ENCODE measurements at regions not wholly inside any gene's neighbourhood (a gene's known extent, or its start where the extent isn't known, plus 50 kb on each side); places are given as distances from the start of the nearest gene placed in this dataset.

GRCh38 chr14:58702441-58703160, 64.8 kb downstream of the DACT1 start:
- H3K9me3 ChIP-seq (ENCODE audit: control insufficient read depth, low read length), result no peaks in the 10 kb centered on the region
- H3K4me3 ChIP-seq (ENCODE audit: low read depth, low read length), result no peak overlapping the region
- no peak overlapping the region for H3K27ac ChIP-seq
- H3K4me1 ChIP-seq, result no peaks in the 10 kb centered on the region
- no peaks in the 10 kb centered on the region for H3K36me3 ChIP-seq (ENCODE audit: control insufficient read depth, insufficient read depth, low read length)
- no peak for TF ChIP-seq CTCF (IDR thresholded peaks at IDR 0.05)
- H3K4me2 ChIP-seq (ENCODE audit: low read length), result no peak overlapping the region
- no peak overlapping the region for H3K9ac ChIP-seq
- H3K79me2 ChIP-seq, result no peaks in the 10 kb centered on the region
- no peaks in the 10 kb centered on the region for H3K27me3 ChIP-seq (ENCODE audit: control insufficient read depth, insufficient read depth, low read length)
- no peak overlapping the region for H2AFZ ChIP-seq

DNA sequence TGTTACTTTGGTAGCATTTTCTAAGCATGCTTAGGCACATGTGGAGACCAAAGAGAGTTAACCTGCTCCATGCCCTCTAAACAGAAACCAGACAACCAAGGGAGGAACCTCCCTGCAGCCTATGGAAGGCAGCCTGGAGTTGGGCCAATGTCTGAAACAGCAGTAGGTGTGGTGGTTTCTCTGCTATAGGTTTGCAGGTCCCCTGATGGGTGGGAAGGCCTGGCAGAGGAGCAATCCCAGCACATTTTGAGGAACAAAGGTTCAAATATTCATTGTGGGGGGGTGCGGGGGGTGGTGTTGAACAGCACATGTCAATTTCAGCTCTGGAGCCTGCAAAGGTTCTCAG, 65.4 kb downstream of the DACT1 start:
- no peak for TF ChIP-seq CTCF (IDR thresholded peaks at IDR 0.05)
- Histone ChIP-seq H3K9me3 (ENCODE audit: control insufficient read depth, low read length) (no peaks in the 10 kb centered on the region), H3K9ac (no peak overlapping the region), H3K27ac (no peak overlapping the region), H3K27me3 (ENCODE audit: control insufficient read depth, insufficient read depth, low read length) (no peaks in the 10 kb centered on the region), H3K79me2 (no peaks in the 10 kb centered on the region), H3K4me1 (no peaks in the 10 kb centered on the region), H2AFZ (no peak overlapping the region), H3K4me2 (ENCODE audit: low read length) (no peak overlapping the region), H3K36me3 (ENCODE audit: control insufficient read depth, insufficient read depth, low read length) (no peaks in the 10 kb centered on the region), H3K4me3 (ENCODE audit: low read depth, low read length) (no peak overlapping the region)

- Histone ChIP-seq H3K27ac (no peak overlapping the region), H3K4me1 (no peaks in the 10 kb centered on the region), H3K36me3 (ENCODE audit: control insufficient read depth, insufficient read depth, low read length) (no peaks in the 10 kb centered on the region), H3K4me3 (ENCODE audit: low read depth, low read length) (no peak overlapping the region), H3K9ac (no peak overlapping the region), H3K9me3 (ENCODE audit: control insufficient read depth, low read length) (no peaks in the 10 kb centered on the region), H3K27me3 (ENCODE audit: control insufficient read depth, insufficient read depth, low read length) (no peaks in the 10 kb centered on the region), H3K79me2 (no peaks in the 10 kb centered on the region), H3K4me2 (ENCODE audit: low read length) (no peak overlapping the region), H2AFZ (no peak overlapping the region)
- no peak for TF ChIP-seq CTCF (IDR thresholded peaks at IDR 0.05)
These were observed 67.3 kb downstream of the DACT1 start for GRCh38 chr14:58705066-58705465.

GRCh38 chr14:58707949-58708348, 70.2 kb downstream of the DACT1 start:
- Histone ChIP-seq H3K27ac (no peak overlapping the region), H3K79me2 (no peaks in the 10 kb centered on the region), H2AFZ (no peak overlapping the region), H3K4me3 (ENCODE audit: low read depth, low read length) (no peak overlapping the region), H3K36me3 (ENCODE audit: control insufficient read depth, insufficient read depth, low read length) (no peaks in the 10 kb centered on the region), H3K9ac (no peak overlapping the region), H3K4me1 (no peaks in the 10 kb centered on the region), H3K4me2 (ENCODE audit: low read length) (no peak overlapping the region), H3K9me3 (ENCODE audit: control insufficient read depth, low read length) (no peaks in the 10 kb centered on the region), H3K27me3 (ENCODE audit: control insufficient read depth, insufficient read depth, low read length) (no peaks in the 10 kb centered on the region)
- TF ChIP-seq CTCF (IDR thresholded peaks at IDR 0.05), result no peak

DNA sequence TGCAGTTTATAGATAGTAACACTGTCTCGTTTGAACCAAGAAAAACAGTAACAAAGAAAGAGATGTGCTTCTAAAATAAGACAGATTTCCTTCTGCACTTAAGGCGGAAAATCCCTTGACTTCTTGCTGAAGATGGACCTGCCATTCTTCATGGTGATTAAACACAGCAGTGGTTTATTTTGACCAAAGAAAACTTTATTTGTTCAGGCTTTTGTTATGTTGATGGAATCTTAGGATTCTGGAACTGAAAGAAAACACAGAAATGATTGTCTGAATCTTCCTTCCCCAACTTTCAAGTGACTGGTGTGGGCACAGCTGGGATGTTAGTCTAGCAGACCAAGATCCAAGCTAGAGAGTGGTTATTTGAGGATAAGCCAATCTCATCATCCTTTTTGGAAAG, 72.2 kb downstream of the DACT1 start:
- Histone ChIP-seq H3K4me1 (no peaks in the 10 kb centered on the region), H3K79me2 (no peaks in the 10 kb centered on the region), H3K27me3 (ENCODE audit: control insufficient read depth, insufficient read depth, low read length) (no peaks in the 10 kb centered on the region), H3K36me3 (ENCODE audit: control insufficient read depth, insufficient read depth, low read length) (no peaks in the 10 kb centered on the region), H3K4me2 (ENCODE audit: low read length) (no peak overlapping the region), H3K4me3 (ENCODE audit: low read depth, low read length) (no peak overlapping the region), H2AFZ (no peak overlapping the region), H3K9me3 (ENCODE audit: control insufficient read depth, low read length) (no peaks in the 10 kb centered on the region), H3K9ac (no peak overlapping the region), H3K27ac (no peak overlapping the region)
- no peak for TF ChIP-seq CTCF (IDR thresholded peaks at IDR 0.05)

Data from parathyroid adenoma (tissue), 2 donors.